ENCODE measurements at regions not wholly inside any gene's neighbourhood (a gene's known extent, or its start where the extent isn't known, plus 50 kb on each side); places are given as distances from the start of the nearest gene placed in this dataset.

- no CpG with 5 or more reads among the region's 1 CpG for WGBS (ENCODE audit: extremely low coverage, insufficient coverage, insufficient read length)
- Histone ChIP-seq H3K23ac (ENCODE audit: low read length) (no peak overlapping the region), H2BK12ac (ENCODE audit: low read length) (no peak overlapping the region), H3K79me1 (ENCODE audit: low read length) (no peaks in the 10 kb centered on the region), H3K36me3 (ENCODE audit: control insufficient read depth in 1 of 2, insufficient read depth in 2 of 2, low read length in 2 of 2) (no peaks in the 10 kb centered on the region), H3K18ac (ENCODE audit: low read length) (no peak overlapping the region), H2BK120ac (ENCODE audit: insufficient read depth, low read length, poor library complexity) (no peak overlapping the region), H3K9me3 (ENCODE audit: insufficient read depth, low read depth, low read length) (no peaks in the 10 kb centered on the region), H4K8ac (ENCODE audit: low read depth, low read length) (no peak overlapping the region), H3K4me1 (ENCODE audit: control insufficient read depth in 1 of 2, insufficient read depth in 2 of 2, low read length in 2 of 2) (peaks cover 12 to 19% of the 10 kb centered on the region in 2 experiments), H2BK5ac (ENCODE audit: low read depth, low read length, poor library complexity) (no peak overlapping the region), H3K79me2 (ENCODE audit: control insufficient read depth, insufficient read depth, low read length, poor library complexity) (no peaks in the 10 kb centered on the region), H3K9ac (ENCODE audit: low read length) (no peak overlapping the region), H3K4me3 (ENCODE audit: low read depth, low read length) (no peak overlapping the region), H4K12ac (ENCODE audit: low read depth, low read length) (no peak overlapping the region), H4K91ac (ENCODE audit: low read depth, low read length) (no peak overlapping the region), H3K4ac (ENCODE audit: low read depth, low read length) (no peak overlapping the region), H3K14ac (ENCODE audit: low read length) (no peak overlapping the region), H2AFZ (ENCODE audit: insufficient read depth, low read length, poor library complexity) (no peak overlapping the region), H3K27ac (ENCODE audit: low read depth, low read length) (no peak overlapping the region), H3K4me2 (ENCODE audit: low read length) (no peak overlapping the region), H3K27me3 (ENCODE audit: insufficient read depth, low read length) (no peaks in the 10 kb centered on the region), H2AK5ac (ENCODE audit: low read length) (no peak overlapping the region)
- no peak for DNase-seq
Measured at GRCh38 chr12:13348464-13348863, 151.9 kb downstream of the EMP1 start.

GRCh38 chr12:13347241-13348043 is 150.9 kb downstream of the EMP1 start:
- peak overlapping the region; percentile 32 for H4K91ac ChIP-seq (ENCODE audit: low read depth, low read length)
- H3K79me2 ChIP-seq (ENCODE audit: control insufficient read depth, insufficient read depth, low read length, poor library complexity) = no peaks in the 10 kb centered on the region
- H2BK12ac ChIP-seq (ENCODE audit: low read length) = no peak overlapping the region
- H4K8ac ChIP-seq (ENCODE audit: low read depth, low read length) = no peak overlapping the region
- H3K9me3 ChIP-seq (ENCODE audit: insufficient read depth, low read depth, low read length) = no peaks in the 10 kb centered on the region
- H3K36me3 ChIP-seq (ENCODE audit: control insufficient read depth in 1 of 2, insufficient read depth in 2 of 2, low read length in 2 of 2) = no peaks in the 10 kb centered on the region
- H4K12ac ChIP-seq (ENCODE audit: low read depth, low read length) = no peak overlapping the region
- no peak overlapping the region for H3K4me2 ChIP-seq (ENCODE audit: low read length)
- no peak overlapping the region for H3K9ac ChIP-seq (ENCODE audit: low read length)
- H2AK5ac ChIP-seq (ENCODE audit: low read length) = no peak overlapping the region
- H2BK120ac ChIP-seq (ENCODE audit: insufficient read depth, low read length, poor library complexity) = no peak overlapping the region
- no peaks in the 10 kb centered on the region for H3K27me3 ChIP-seq (ENCODE audit: insufficient read depth, low read length)
- no peak overlapping the region for H3K14ac ChIP-seq (ENCODE audit: low read length)
- no peak for DNase-seq
- no peak overlapping the region for H2AFZ ChIP-seq (ENCODE audit: insufficient read depth, low read length, poor library complexity)
- no CpG with 5 or more reads among the region's 4 CpGs for WGBS (ENCODE audit: extremely low coverage, insufficient coverage, insufficient read length)
- H3K4me3 ChIP-seq (ENCODE audit: low read depth, low read length) = no peak overlapping the region
- no peak overlapping the region for H3K23ac ChIP-seq (ENCODE audit: low read length)
- H3K27ac ChIP-seq (ENCODE audit: low read depth, low read length) = no peak overlapping the region
- H3K79me1 ChIP-seq (ENCODE audit: low read length) = no peaks in the 10 kb centered on the region
- H3K4me1 ChIP-seq (ENCODE audit: control insufficient read depth in 1 of 2, insufficient read depth in 2 of 2, low read length in 2 of 2) = peaks cover 12 to 19% of the 10 kb centered on the region in 2 experiments
- no peak overlapping the region for H3K4ac ChIP-seq (ENCODE audit: low read depth, low read length)
- H2BK5ac ChIP-seq (ENCODE audit: low read depth, low read length, poor library complexity) = no peak overlapping the region
- no peak overlapping the region for H3K18ac ChIP-seq (ENCODE audit: low read length)

GRCh38 chr12:13345722-13346121 is 149.2 kb downstream of the EMP1 start:
- H4K12ac ChIP-seq (ENCODE audit: low read depth, low read length) = no peak overlapping the region
- H3K14ac ChIP-seq (ENCODE audit: low read length) = no peak overlapping the region
- H3K9ac ChIP-seq (ENCODE audit: low read length) = no peak overlapping the region
- H4K8ac ChIP-seq (ENCODE audit: low read depth, low read length) = no peak overlapping the region
- no peaks in the 10 kb centered on the region for H3K36me3 ChIP-seq (ENCODE audit: control insufficient read depth in 1 of 2, insufficient read depth in 2 of 2, low read length in 2 of 2)
- H3K4me1 ChIP-seq (ENCODE audit: control insufficient read depth in 1 of 2, insufficient read depth in 2 of 2, low read length in 2 of 2) = peaks cover 8 to 15% of the 10 kb centered on the region in 2 experiments
- no peaks in the 10 kb centered on the region for H3K79me1 ChIP-seq (ENCODE audit: low read length)
- no peaks in the 10 kb centered on the region for H3K79me2 ChIP-seq (ENCODE audit: control insufficient read depth, insufficient read depth, low read length, poor library complexity)
- H2BK12ac ChIP-seq (ENCODE audit: low read length) = no peak overlapping the region
- H2AK5ac ChIP-seq (ENCODE audit: low read length) = no peak overlapping the region
- H3K18ac ChIP-seq (ENCODE audit: low read length) = no peak overlapping the region
- H3K23ac ChIP-seq (ENCODE audit: low read length) = no peak overlapping the region
- H2BK120ac ChIP-seq (ENCODE audit: insufficient read depth, low read length, poor library complexity) = no peak overlapping the region
- H3K27me3 ChIP-seq (ENCODE audit: insufficient read depth, low read length) = no peaks in the 10 kb centered on the region
- H2AFZ ChIP-seq (ENCODE audit: insufficient read depth, low read length, poor library complexity) = no peak overlapping the region
- no peak overlapping the region for H3K4me2 ChIP-seq (ENCODE audit: low read length)
- H3K27ac ChIP-seq (ENCODE audit: low read depth, low read length) = no peak overlapping the region
- no peak overlapping the region for H3K4ac ChIP-seq (ENCODE audit: low read depth, low read length)
- no peak overlapping the region for H2BK5ac ChIP-seq (ENCODE audit: low read depth, low read length, poor library complexity)
- DNase-seq = no peak
- H3K9me3 ChIP-seq (ENCODE audit: insufficient read depth, low read depth, low read length) = no peaks in the 10 kb centered on the region
- no peak overlapping the region for H3K4me3 ChIP-seq (ENCODE audit: low read depth, low read length)
- H4K91ac ChIP-seq (ENCODE audit: low read depth, low read length) = no peak overlapping the region

GRCh38 chr12:13343375-13343774 is 146.8 kb downstream of the EMP1 start:
- Histone ChIP-seq H3K4ac (ENCODE audit: low read depth, low read length) (no peak overlapping the region), H2AFZ (ENCODE audit: insufficient read depth, low read length, poor library complexity) (no peak overlapping the region), H2BK5ac (ENCODE audit: low read depth, low read length, poor library complexity) (no peak overlapping the region), H3K4me1 (ENCODE audit: control insufficient read depth in 1 of 2, insufficient read depth in 2 of 2, low read length in 2 of 2) (peaks cover 11 to 16% of the 10 kb centered on the region in 2 experiments), H3K36me3 (ENCODE audit: control insufficient read depth in 1 of 2, insufficient read depth in 2 of 2, low read length in 2 of 2) (no peaks in the 10 kb centered on the region), H3K14ac (ENCODE audit: low read length) (no peak overlapping the region), H4K91ac (ENCODE audit: low read depth, low read length) (no peak overlapping the region), H3K27me3 (ENCODE audit: insufficient read depth, low read length) (no peaks in the 10 kb centered on the region), H2AK5ac (ENCODE audit: low read length) (no peak overlapping the region), H3K23ac (ENCODE audit: low read length) (no peak overlapping the region), H4K8ac (ENCODE audit: low read depth, low read length) (no peak overlapping the region), H3K79me1 (ENCODE audit: low read length) (peaks cover 2% of the 10 kb centered on the region), H4K12ac (ENCODE audit: low read depth, low read length) (no peak overlapping the region), H2BK120ac (ENCODE audit: insufficient read depth, low read length, poor library complexity) (no peak overlapping the region), H3K27ac (ENCODE audit: low read depth, low read length) (no peak overlapping the region), H3K9me3 (ENCODE audit: insufficient read depth, low read depth, low read length) (no peaks in the 10 kb centered on the region), H3K18ac (ENCODE audit: low read length) (no peak overlapping the region), H3K9ac (ENCODE audit: low read length) (no peak overlapping the region), H3K4me2 (ENCODE audit: low read length) (no peak overlapping the region), H3K4me3 (ENCODE audit: low read depth, low read length) (no peak overlapping the region), H2BK12ac (ENCODE audit: low read length) (no peak overlapping the region), H3K79me2 (ENCODE audit: control insufficient read depth, insufficient read depth, low read length, poor library complexity) (no peaks in the 10 kb centered on the region)
- no peak for DNase-seq
- no CpG with 5 or more reads among the region's 2 CpGs for WGBS (ENCODE audit: extremely low coverage, insufficient coverage, insufficient read length)
